ENCODE measurements at regions not wholly inside any gene's neighbourhood (a gene's known extent, or its start where the extent isn't known, plus 50 kb on each side); places are given as distances from the start of the nearest gene placed in this dataset.

- no peak for DNase-seq (ENCODE audit: low read depth)
- in situ Hi-C loops (cut with HindIII; ENCODE audit: low sequenced_read_pairs): no loop called here
- no peak overlapping the region for H3K4me3 ChIP-seq (ENCODE audit: low read depth, low read length)
- TF ChIP-seq CTCF (IDR thresholded peaks at IDR 0.05; ENCODE audit: low read depth, low read length, missing control alignments): no peak
These were observed 375.6 kb downstream of the PDGFC start for GRCh38 chr4:156596026-156596425.

DNA sequence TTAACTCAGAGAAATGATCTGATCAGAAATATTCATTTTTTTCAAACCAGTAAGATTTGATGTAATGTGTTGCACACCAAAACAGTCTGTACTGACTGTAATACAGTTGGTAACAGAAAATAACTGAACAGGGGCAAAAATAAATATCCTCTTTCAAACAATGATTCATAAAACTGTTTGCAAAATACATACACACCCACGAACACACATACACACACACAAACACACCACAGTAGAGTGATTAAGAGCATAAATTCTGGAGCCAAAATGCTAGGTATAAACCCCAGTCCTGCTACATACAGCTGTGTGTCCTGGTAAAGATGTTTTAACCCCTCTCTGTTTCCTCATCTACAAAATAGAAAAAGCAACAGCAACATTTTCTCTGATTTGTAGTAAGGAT is 376.6 kb downstream of the PDGFC start:
- in situ Hi-C loops (cut with HindIII; ENCODE audit: low sequenced_read_pairs): no loop called here

DNA sequence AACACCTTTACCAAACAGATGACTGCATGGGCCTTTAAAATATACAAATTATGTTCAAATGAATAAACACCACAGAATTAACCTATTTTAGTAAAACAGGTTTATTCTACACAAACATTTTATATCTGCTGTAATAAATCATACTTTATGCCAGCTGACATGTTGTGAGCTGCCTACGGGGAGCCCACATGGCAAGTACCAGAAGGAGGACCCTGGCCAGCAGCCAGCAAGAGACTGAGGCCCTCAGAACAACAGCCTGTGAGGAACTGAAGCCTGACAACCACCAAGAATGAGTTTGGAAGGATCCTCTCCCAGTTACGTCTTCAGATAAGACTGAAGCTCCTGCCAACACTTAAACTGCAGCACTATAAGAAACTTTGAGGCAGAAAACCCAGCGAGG is 377.0 kb downstream of the PDGFC start:
- no peak for TF ChIP-seq CTCF (IDR thresholded peaks at IDR 0.05; ENCODE audit: low read depth, low read length, missing control alignments)
- H3K4me3 ChIP-seq (ENCODE audit: low read depth, low read length): no peak overlapping the region
- in situ Hi-C loops (cut with HindIII; ENCODE audit: low sequenced_read_pairs): no loop called here
- no peak for DNase-seq (ENCODE audit: low read depth)

More for the DNA sequence above, 376.6 kb downstream of the PDGFC start:
- no peak for DNase-seq (ENCODE audit: low read depth)
- TF ChIP-seq CTCF (IDR thresholded peaks at IDR 0.05; ENCODE audit: low read depth, low read length, missing control alignments): no peak
- no peak overlapping the region for H3K4me3 ChIP-seq (ENCODE audit: low read depth, low read length)

DNA sequence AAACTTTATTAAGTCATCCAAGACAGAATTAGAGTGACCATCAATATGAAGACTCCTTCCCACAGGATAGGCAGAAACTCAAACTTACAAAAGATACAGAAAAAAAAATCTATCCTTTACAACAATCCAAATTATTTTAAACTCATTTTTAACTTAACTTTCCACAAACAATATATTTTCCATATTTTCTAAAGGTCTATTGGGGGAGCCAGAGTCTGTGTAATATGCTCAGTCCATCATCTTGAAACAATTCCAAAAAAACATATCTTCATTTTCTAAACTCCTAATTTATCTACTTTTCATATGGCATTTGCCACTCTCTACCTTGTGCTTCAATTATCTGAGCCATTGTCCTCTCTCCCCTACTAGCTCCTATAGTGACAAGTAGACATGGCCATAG is 378.1 kb downstream of the PDGFC start:
- in situ Hi-C loops (cut with HindIII; ENCODE audit: low sequenced_read_pairs): no loop called here
- DNase-seq (ENCODE audit: low read depth): no peak
- TF ChIP-seq CTCF (IDR thresholded peaks at IDR 0.05; ENCODE audit: low read depth, low read length, missing control alignments): no peak
- no peak overlapping the region for H3K4me3 ChIP-seq (ENCODE audit: low read depth, low read length)

DNA sequence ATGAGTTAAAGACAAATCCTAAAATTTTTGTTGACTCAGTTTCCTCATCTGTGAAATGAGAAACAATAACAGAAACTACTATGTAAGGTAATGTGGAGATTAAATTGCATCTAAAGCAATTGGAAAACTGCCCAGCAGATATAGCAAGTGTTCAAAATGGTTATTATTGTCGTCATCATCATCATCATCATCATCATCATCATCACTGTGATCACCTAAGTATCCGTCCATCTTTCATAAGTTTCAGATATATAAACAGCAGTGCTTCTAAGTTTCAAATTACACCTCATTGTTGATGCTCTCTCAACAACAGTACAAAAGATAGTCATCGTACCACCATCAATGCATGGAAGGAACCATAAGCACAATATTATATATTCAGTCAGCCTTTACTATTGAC is 379.9 kb downstream of the PDGFC start:
- no peak for TF ChIP-seq CTCF (IDR thresholded peaks at IDR 0.05; ENCODE audit: low read depth, low read length, missing control alignments)
- H3K4me3 ChIP-seq (ENCODE audit: low read depth, low read length): no peak overlapping the region
- in situ Hi-C loops (cut with HindIII; ENCODE audit: low sequenced_read_pairs): no loop called here
- no peak for DNase-seq (ENCODE audit: low read depth)

DNA sequence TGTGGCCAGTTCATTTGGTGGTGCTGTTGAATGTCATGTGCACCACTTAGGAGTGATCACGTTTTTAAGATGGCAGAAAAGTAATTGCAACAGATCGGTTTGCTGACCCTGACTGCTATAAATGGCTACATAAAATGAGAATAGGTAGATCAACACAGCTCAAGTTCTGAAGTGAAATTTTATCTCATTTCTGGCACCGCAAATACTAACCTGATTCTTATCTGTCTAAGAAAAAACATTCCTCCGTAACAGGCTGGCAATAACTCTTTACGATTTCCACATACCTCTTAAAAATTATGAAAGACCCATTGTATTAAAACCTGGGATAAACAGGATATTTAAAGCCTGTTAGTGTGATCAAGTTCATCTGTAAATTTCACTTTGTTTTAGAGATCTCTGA is 387.5 kb downstream of the PDGFC start:
- in situ Hi-C loops (cut with HindIII; ENCODE audit: low sequenced_read_pairs): no loop called here
- H3K4me3 ChIP-seq (ENCODE audit: low read depth, low read length): no peak overlapping the region
- no peak for TF ChIP-seq CTCF (IDR thresholded peaks at IDR 0.05; ENCODE audit: low read depth, low read length, missing control alignments)
- DNase-seq (ENCODE audit: low read depth): no peak

- DNase-seq (ENCODE audit: low read depth): no peak
- no peak overlapping the region for H3K4me3 ChIP-seq (ENCODE audit: low read depth, low read length)
- in situ Hi-C loops (cut with HindIII; ENCODE audit: low sequenced_read_pairs): no loop called here
- TF ChIP-seq CTCF (IDR thresholded peaks at IDR 0.05; ENCODE audit: low read depth, low read length, missing control alignments): no peak
These were observed 388.3 kb downstream of the PDGFC start for GRCh38 chr4:156583265-156583664.

Measured in astrocyte of the cerebellum (primary cell).